IMR-90 (cell line): ENCODE measurements at regions not wholly inside any gene's neighbourhood (a gene's known extent, or its start where the extent isn't known, plus 50 kb on each side); places are given as distances from the start of the nearest gene placed in this dataset.

Experiments
- ATAC-seq: fragments of 200-7000 bp; cut with Tn5 transposase; 2 replicates; pipeline ENCODE4 v1.9.1; 2020; ENCODE audit warnings: low read depth, mild to moderate bottlenecking, moderate library complexity
- BruUV-seq: library from RNA; stranded (reverse); fragments of 400-500 nt; replicated peaks from 2 replicates; lab custom pipeline; 2021; lab: Mats Ljungman, UMichigan
- CTCF ChIA-PET: fragments of 300-600 bp; formaldehyde crosslinking; extraction: SDS; loops from one replicate; lab custom pipeline; 2021; ENCODE audit warnings: antibody characterized with exemption; lab: Yijun Ruan, JAX
- POLR2A ChIA-PET: fragments of 300-600 bp; sonication (Branson Sonifier 250); formaldehyde crosslinking; loops from one replicate; lab custom pipeline; 2022; ENCODE audit warnings: antibody characterized with exemption; ENCODE audit not compliant: unreplicated experiment; lab: Charles Lee
- DNase-seq: peaks from one replicate; pipeline ENCODE4 v3.0.0; 2013
- H2AFZ ChIP-seq: replicated peaks from 2 replicates; pipeline ENCODE3; 2013; ENCODE audit warnings: low read length, mild to moderate bottlenecking; ENCODE audit not compliant: poor library complexity
- H2AK5ac ChIP-seq: 2 replicates; pipeline ENCODE4 v1.6.1; 2013; ENCODE audit warnings: low read depth, low read length, inconsistent platforms
- H2AK9ac ChIP-seq: replicated peaks from 2 replicates; pipeline ENCODE3; 2013; ENCODE audit warnings: mild to moderate bottlenecking, low read depth, low read length, moderate library complexity; ENCODE audit not compliant: poor library complexity
- H2BK120ac ChIP-seq: 2 replicates; pipeline ENCODE4 v1.6.1; 2013; ENCODE audit warnings: low read depth, low read length, inconsistent platforms
- H2BK15ac ChIP-seq: 3 replicates; pipeline ENCODE4 v1.6.1; 2013; ENCODE audit warnings: low read depth, low read length, inconsistent platforms
- H2BK20ac ChIP-seq: 2 replicates; pipeline ENCODE4 v1.6.1; 2013; ENCODE audit warnings: low read depth, mild to moderate bottlenecking, inconsistent platforms, low read length, moderate library complexity
- H2BK5ac ChIP-seq: 2 replicates; pipeline ENCODE4 v1.6.1; 2013; ENCODE audit warnings: mild to moderate bottlenecking, low read depth, low read length, inconsistent platforms; ENCODE audit not compliant: poor library complexity, severe bottlenecking
- H3K14ac ChIP-seq: replicated peaks from 2 replicates; pipeline ENCODE4 v1.6.1; 2013; ENCODE audit warnings: low read depth, low read length, inconsistent platforms
- H3K18ac ChIP-seq: 2 replicates; pipeline ENCODE4 v1.6.1; 2013; ENCODE audit warnings: low read depth, low read length, control low read depth
- H3K23ac ChIP-seq: 2 replicates; pipeline ENCODE4 v1.6.1; 2013; ENCODE audit warnings: low read depth, low read length, inconsistent platforms
- H3K27ac ChIP-seq: 2 replicates; pipeline ENCODE4 v1.5.1; 2013; ENCODE audit warnings: mild to moderate bottlenecking, control low read depth, low read length; ENCODE audit not compliant: insufficient read depth
- H3K27me3 ChIP-seq: 2 replicates; pipeline ENCODE4 v1.6.1; 2013; ENCODE audit warnings: low read length; ENCODE audit not compliant: control insufficient read depth, insufficient read depth
- H3K36me3 ChIP-seq: 2 replicates; pipeline ENCODE4 v1.6.1; 2013; ENCODE audit warnings: low read length, mixed read lengths; ENCODE audit not compliant: control insufficient read depth, insufficient read depth
- H3K4ac ChIP-seq: 2 replicates; pipeline ENCODE4 v1.6.1; 2013; ENCODE audit warnings: low read depth, low read length, inconsistent platforms
- H3K4me1 ChIP-seq: 2 replicates; pipeline ENCODE4 v1.6.1; 2013; ENCODE audit warnings: low read length, mixed read lengths; ENCODE audit not compliant: control insufficient read depth, insufficient read depth
- H3K4me2 ChIP-seq: 2 replicates; pipeline ENCODE4 v1.6.1; 2013; ENCODE audit warnings: low read depth, mild to moderate bottlenecking, control low read depth, low read length, moderate library complexity
- H3K4me3 ChIP-seq: 2 replicates; pipeline ENCODE4 v1.5.1; 2013; ENCODE audit warnings: low read depth, mild to moderate bottlenecking, control low read depth, low read length, moderate library complexity; ENCODE audit not compliant: insufficient read depth
- H3K56ac ChIP-seq: 2 replicates; pipeline ENCODE4 v1.6.1; 2013; ENCODE audit warnings: low read length, inconsistent platforms; ENCODE audit not compliant: insufficient read depth; ENCODE audit errors: extremely low read depth
- H3K79me1 ChIP-seq, 2 experiments: 2 replicates each; pipeline ENCODE4 v1.6.1; 2013; ENCODE audit warnings: low read length in 2 of 2, inconsistent platforms in 1 of 2, low read depth in 1 of 2
- H3K9ac ChIP-seq: 2 replicates; pipeline ENCODE4 v1.6.1; 2013; ENCODE audit warnings: low read depth, low read length, control low read depth
- H3K9me1 ChIP-seq: 2 replicates; pipeline ENCODE4 v1.6.1; 2013; ENCODE audit warnings: low read length, inconsistent platforms; ENCODE audit not compliant: insufficient read depth
- H3K9me3 ChIP-seq: 2 replicates; pipeline ENCODE4 v1.6.1; 2013; ENCODE audit warnings: low read length; ENCODE audit not compliant: control insufficient read depth, insufficient read depth
- H4K20me1 ChIP-seq: 2 replicates; pipeline ENCODE4 v1.6.1; 2013; ENCODE audit warnings: low read length, inconsistent platforms; ENCODE audit not compliant: insufficient read depth
- H4K5ac ChIP-seq: 2 replicates; pipeline ENCODE4 v1.6.1; 2013; ENCODE audit warnings: mild to moderate bottlenecking, low read depth, low read length, control low read depth
- H4K8ac ChIP-seq, 2 experiments: 2 replicates each; pipeline ENCODE4 v1.6.1; 2013; ENCODE audit warnings: low read depth in 2 of 2, low read length in 2 of 2, control low read depth in 1 of 2, inconsistent platforms in 1 of 2
- H4K91ac ChIP-seq: 2 replicates; pipeline ENCODE4 v1.6.1; 2013; ENCODE audit warnings: low read depth, low read length, inconsistent platforms; ENCODE audit not compliant: insufficient read depth
- MAZ ChIP-seq: IDR thresholded peaks from 2 replicates; pipeline ENCODE4 v1.6.1; 2012; ENCODE audit warnings: low read depth, mild to moderate bottlenecking, low read length, improper control_type of control experiment, moderate library complexity, borderline replicate concordance
- SMC3 ChIP-seq: fragments of 150-350 bp; IDR thresholded peaks from 2 replicates; pipeline ENCODE4 v1.6.1; 2016; ENCODE audit warnings: low read depth, mild to moderate bottlenecking, antibody characterized with exemption, low read length, moderate library complexity
- WGBS, 2 experiments: methylation state at CpG; one replicate each; pipeline versions ENCODE4 v1.1.5 to v1.1.7; 2013; ENCODE audit warnings: missing lambda C conversion rate in 2 of 2; ENCODE audit not compliant: insufficient read length in 1 of 2; ENCODE audit errors: extremely low coverage in 2 of 2; 5-methylcytosine and 5-hydroxymethylcytosine counted together
- dilution Hi-C: fragments of 300-500 bp; cut with HindIII; formaldehyde crosslinking; loops from one replicate; pipeline ENCODE4 v1.14.3; 2018; ENCODE audit warnings: low sequenced_read_pairs; ENCODE audit not compliant: unreplicated experiment
- in situ Hi-C: fragments of 300-500 bp; cut with MboI; formaldehyde crosslinking; loops from 3 replicates; pipeline ENCODE4 v1.14.3; 2019; ENCODE audit warnings: low sequenced_read_pairs, inconsistent platforms, mixed read lengths
- intact Hi-C: fragments of 100-400 bp; cut with micrococcal nuclease; formaldehyde crosslinking; loops from 2 replicates; pipeline ENCODE4 v1.10.0; 2022
- TF ChIP-seq, protein P1 (sequence below): conservative IDR thresholded peaks from 2 replicates; pipeline ENCODE4 v1.5.1; 2012; ENCODE audit warnings: mild to moderate bottlenecking, low read depth, low read length, improper control_type of control experiment

- peak; percentile 59 for DNase-seq
- Histone ChIP-seq H3K4me2 (no peak overlapping the region), H4K20me1 (no peaks in the 10 kb centered on the region), H3K4ac (no peak overlapping the region), H2BK120ac (no peak overlapping the region), H3K4me1 (peaks cover 4% of the 10 kb centered on the region), H3K36me3 (no peaks in the 10 kb centered on the region), H3K18ac (no peak overlapping the region), H2AK9ac (no peak overlapping the region), H3K14ac (no peak overlapping the region), H3K9me1 (no peaks in the 10 kb centered on the region; the same call in 1 of the 2 replicates), H3K4me3 (no peak overlapping the region), H3K9me3 (no peaks in the 10 kb centered on the region), H3K27ac (no peak overlapping the region), H3K9ac (no peak overlapping the region), H3K23ac (no peak overlapping the region), H2BK20ac (no peak overlapping the region), H2BK5ac (no peak overlapping the region), H4K5ac (no peak overlapping the region), H3K56ac (no peak overlapping the region), H3K79me1 (no peaks in the 10 kb centered on the region), H3K27me3 (no peaks in the 10 kb centered on the region), H4K91ac (no peak overlapping the region), H2AK5ac (no peak overlapping the region), H2BK15ac (no peak overlapping the region), H2AFZ (no peak overlapping the region), H4K8ac (no peak overlapping the region)
- in situ Hi-C loops (no loop called here), intact Hi-C loops (no loop called here), dilution Hi-C loops (no loop called here)
- BruUV-seq: no TSS peak
- ChIA-PET POLR2A (no interaction called here), CTCF (interaction anchor here (0.9 to 1.1 kb wide), 2 partner anchors 16 to 18 kb away, joined by 3 read pairs; no protein-coding TSS in a partner anchor)
- no peak for TF ChIP-seq MAZ
- TF ChIP-seq, protein P1, sequence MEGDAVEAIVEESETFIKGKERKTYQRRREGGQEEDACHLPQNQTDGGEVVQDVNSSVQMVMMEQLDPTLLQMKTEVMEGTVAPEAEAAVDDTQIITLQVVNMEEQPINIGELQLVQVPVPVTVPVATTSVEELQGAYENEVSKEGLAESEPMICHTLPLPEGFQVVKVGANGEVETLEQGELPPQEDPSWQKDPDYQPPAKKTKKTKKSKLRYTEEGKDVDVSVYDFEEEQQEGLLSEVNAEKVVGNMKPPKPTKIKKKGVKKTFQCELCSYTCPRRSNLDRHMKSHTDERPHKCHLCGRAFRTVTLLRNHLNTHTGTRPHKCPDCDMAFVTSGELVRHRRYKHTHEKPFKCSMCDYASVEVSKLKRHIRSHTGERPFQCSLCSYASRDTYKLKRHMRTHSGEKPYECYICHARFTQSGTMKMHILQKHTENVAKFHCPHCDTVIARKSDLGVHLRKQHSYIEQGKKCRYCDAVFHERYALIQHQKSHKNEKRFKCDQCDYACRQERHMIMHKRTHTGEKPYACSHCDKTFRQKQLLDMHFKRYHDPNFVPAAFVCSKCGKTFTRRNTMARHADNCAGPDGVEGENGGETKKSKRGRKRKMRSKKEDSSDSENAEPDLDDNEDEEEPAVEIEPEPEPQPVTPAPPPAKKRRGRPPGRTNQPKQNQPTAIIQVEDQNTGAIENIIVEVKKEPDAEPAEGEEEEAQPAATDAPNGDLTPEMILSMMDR: no peak
- no peak for TF ChIP-seq SMC3
- no peak for ATAC-seq
- WGBS, 2 experiments: no CpG with 5 or more reads among the region's 2 CpGs
Measured at GRCh38 chr1:188237573-188238348, 1409.0 kb downstream of the PLA2G4A start.
